Heart right ventricle (tissue), 16 donors: ENCODE measurements at regions not wholly inside any gene's neighbourhood (a gene's known extent, or its start where the extent isn't known, plus 50 kb on each side); places are given as distances from the start of the nearest gene placed in this dataset.

Experiments
- ATAC-seq, 8 donors: fragments of 200-7000 bp; cut with Tn5 transposase; one replicate each; pipeline ENCODE4 v1.9.1; 2020; ENCODE audit warnings: mild to moderate bottlenecking in 8 of 8, moderate library complexity in 8 of 8, moderate number of reproducible peaks in 1 of 8
- DNase-seq, 2 donors: peaks; one replicate each; pipeline ENCODE4 v3.0.0-alpha.2; 2020
- H3K27ac ChIP-seq, 10 donors: fragments of 200-600 bp; sonication (generic) in 2 of 10; one replicate each; pipeline versions ENCODE4 v1.5.0 to v1.8.0; 2020 to 2022; ENCODE audit warnings: mild to moderate bottlenecking in 3 of 10
- H3K27me3 ChIP-seq, 7 donors: fragments of 200-600 bp; one replicate each; pipeline ENCODE4 v1.8.0; 2021 to 2022; ENCODE audit warnings: mild to moderate bottlenecking in 2 of 7
- H3K36me3 ChIP-seq, 9 donors: fragments of 200-600 bp; sonication (generic) in 1 of 9; one replicate each; pipeline versions ENCODE4 v1.5.0 to v1.8.0; 2020 to 2022; ENCODE audit warnings: mild to moderate bottlenecking in 2 of 9
- H3K4me1 ChIP-seq, 9 donors: fragments of 200-600 bp; sonication (generic) in 1 of 9; one replicate each; pipeline versions ENCODE4 v1.5.0 to v1.8.0; 2020 to 2022; ENCODE audit warnings: mild to moderate bottlenecking in 4 of 9
- H3K4me3 ChIP-seq, 10 donors: fragments of 200-600 bp; sonication (generic) in 2 of 10; one replicate each; pipeline versions ENCODE4 v1.5.0 to v1.8.0; 2020 to 2022; ENCODE audit warnings: mild to moderate bottlenecking in 7 of 10, moderate library complexity in 2 of 10
- H3K9me3 ChIP-seq, 11 donors: fragments of 200-600 bp in 10 of 11; sonication (generic) in 2 of 11; one replicate each; pipeline versions ENCODE4 v1.5.0 to v1.8.0; 2013 to 2022; ENCODE audit warnings: mild to moderate bottlenecking in 2 of 11, control low read depth in 1 of 11, moderate library complexity in 1 of 11
- CTCF ChIP-seq, 9 donors: fragments of 200-600 bp; sonication (generic) in 2 of 9; IDR thresholded peaks; one replicate each; pipeline versions ENCODE4 v1.5.0 to v1.8.0; 2021 to 2022; ENCODE audit warnings: antibody characterized with exemption in 9 of 9, mild to moderate bottlenecking in 5 of 9, moderate library complexity in 1 of 9
- WGBS, 2 donors: extraction: QIAGEN DNeasy Blood & Tissue Kit; methylation state at CpG; one replicate each; pipeline ENCODE4 v1.1.7; 2013; ENCODE audit warnings: inconsistent platforms in 1 of 2; 5-methylcytosine and 5-hydroxymethylcytosine counted together
- intact Hi-C, 10 donors: fragments of 100-400 bp; cut with DNase I; formaldehyde crosslinking; loops; one replicate each; pipeline versions ENCODE4 v1.11.1 to v1.14.2; 2022
- donor health status: Arrhythmogenic right ventricular cardiomyopathy.
- donor health status: ischemic (EF 13 %, LVEDD 7.1; RV severe dilation, severe dysfunction).
- donor health status: healthy with polysubstance abuse.
- donor health status: DM: no; HTN: yes; CAD: no.
- donor health status: DM: no; HTN: no; CAD: no.
- donor health status: ischemic (EF 25% LVEDD 6.9; RV normal size, moderate dysfunction).
- donor health status: ischemic (EF 25% LVEDD 5.7; RV mildly dilated, moderate dysfunction).
- donor health status: healthy.
- donor health status: DM: yes; HTN: yes; CAD: no.
- donor health status: Ischemic cardiomyopathy.
- donor health status: ischemic (EF 35%, LVEDD 5.7; RV mildly dilated, moderate dysfunction).
- donor health status: nonischemic (EF 11% LVEDD 7.7; RV severe dilation, severe dysfunction).
- donor health status: DM: yes; HTN: yes; CAD: no.
- donor health status: PGD.
- donor health status: ischemic (EF 29% LVEDD 5.4; RV normal size, mild dysfunction).
- donor health status: nonischemic (EF 23%, LVEDD 6.1; RV moderate dilation, normal function).

- Histone ChIP-seq H3K27ac (no peak overlapping the region), H3K9me3 (peaks cover 0 to 10% (median 0%) of the 10 kb centered on the region in 11 donors), H3K4me3 (no peak overlapping the region), H3K36me3 (no peaks in the 10 kb centered on the region), H3K27me3 (no peaks in the 10 kb centered on the region), H3K4me1 (no peaks in the 10 kb centered on the region)
- intact Hi-C loops = no loop called here
- 83 to 90% methylated on average over 9 of the region's 9 CpGs for WGBS, 2 donors
- ATAC-seq = no peak
- no peak for DNase-seq
- TF ChIP-seq CTCF (IDR thresholded peaks at IDR 0.05) = no peak
Measured at GRCh38 chr18:29549759-29550158, 1372.8 kb upstream of the CDH2 start.

GRCh38 chr18:29547626-29548025, 1370.7 kb upstream of the CDH2 start:
- TF ChIP-seq CTCF (IDR thresholded peaks at IDR 0.05) = no peak
- Histone ChIP-seq H3K27me3 (no peaks in the 10 kb centered on the region), H3K9me3 (peaks cover 0 to 8% (median 0%) of the 10 kb centered on the region in 11 donors), H3K27ac (no peak overlapping the region), H3K4me3 (no peak overlapping the region), H3K36me3 (no peaks in the 10 kb centered on the region), H3K4me1 (no peaks in the 10 kb centered on the region)
- intact Hi-C loops = no loop called here
- DNase-seq (no peak), ATAC-seq (no peak)

- Histone ChIP-seq H3K27ac (no peak overlapping the region), H3K36me3 (no peaks in the 10 kb centered on the region), H3K4me1 (no peaks in the 10 kb centered on the region), H3K27me3 (no peaks in the 10 kb centered on the region), H3K4me3 (no peak overlapping the region), H3K9me3 (no peaks in the 10 kb centered on the region)
- TF ChIP-seq CTCF (IDR thresholded peaks at IDR 0.05) = no peak
- DNase-seq (no peak), ATAC-seq (no peak)
- intact Hi-C loops = no loop called here
- 72 to 86% methylated on average over 2 of the region's 2 CpGs for WGBS, 2 donors
Measured at GRCh38 chr18:29540548-29540947, 1363.6 kb upstream of the CDH2 start.

GRCh38 chr18:29531746-29532145, 1354.8 kb upstream of the CDH2 start:
- Histone ChIP-seq H3K36me3 (no peaks in the 10 kb centered on the region), H3K9me3 (peaks cover 0 to 20% (median 5%) of the 10 kb centered on the region in 11 donors), H3K27me3 (no peaks in the 10 kb centered on the region), H3K4me3 (no peak overlapping the region), H3K27ac (no peak overlapping the region), H3K4me1 (no peaks in the 10 kb centered on the region)
- TF ChIP-seq CTCF (IDR thresholded peaks at IDR 0.05) = no peak
- ATAC-seq (no peak), DNase-seq (no peak)
- intact Hi-C loops = loop anchor here in 1 of 10 donors (10.0 kb wide), 1 partner anchor 47 kb away; no protein-coding TSS in a partner anchor

- intact Hi-C loops = no loop called here
Measured at GRCh38 chr18:29523371-29523770, 1346.4 kb upstream of the CDH2 start.

More at GRCh38 chr18:29523371-29523770, 1346.4 kb upstream of the CDH2 start:
- no peaks in the 10 kb centered on the region for H3K36me3 ChIP-seq
- DNase-seq (no peak), ATAC-seq (no peak)
- 85 to 92% methylated on average over 3 of the region's 3 CpGs for WGBS, 2 donors
- no peak overlapping the region for H3K27ac ChIP-seq
- no peak for TF ChIP-seq CTCF (IDR thresholded peaks at IDR 0.05)
- no peak overlapping the region for H3K4me3 ChIP-seq
- H3K4me1 ChIP-seq = no peaks in the 10 kb centered on the region
- H3K27me3 ChIP-seq = no peaks in the 10 kb centered on the region
- no peaks in the 10 kb centered on the region for H3K9me3 ChIP-seq
